SU-DHL-6 (cell line): ENCODE measurements at regions not wholly inside any gene's neighbourhood (a gene's known extent, or its start where the extent isn't known, plus 50 kb on each side); places are given as distances from the start of the nearest gene placed in this dataset.

Experiments
- H2AFZ ChIP-seq: fragments of 200-600 bp; sonication (generic); 2 replicates; pipeline ENCODE4 v1.6.1; 2014; ENCODE audit warnings: low read depth, mild to moderate bottlenecking, moderate library complexity, mixed read lengths, antibody characterized with exemption, low read length; ENCODE audit not compliant: severe bottlenecking
- H3F3A ChIP-seq: fragments of 200-600 bp; shearing (Covaris generic); 2 replicates; pipeline ENCODE4 v1.6.0; 2016; ENCODE audit warnings: antibody characterized with exemption, mild to moderate bottlenecking; ENCODE audit not compliant: insufficient read depth
- H3K27ac ChIP-seq: fragments of 200-600 bp; sonication (generic); 2 replicates; pipeline ENCODE4 v1.5.1; 2016; ENCODE audit warnings: low read depth, mild to moderate bottlenecking, low read length, moderate library complexity, mixed read lengths
- H3K27me3 ChIP-seq: fragments of 200-600 bp; sonication (generic), shearing (Covaris generic); 2 replicates; pipeline ENCODE4 v1.6.0; 2014; ENCODE audit warnings: mild to moderate bottlenecking, low read length
- H3K36me3 ChIP-seq: fragments of 200-600 bp; sonication (generic); 2 replicates; pipeline ENCODE4 v1.6.1; 2014; ENCODE audit warnings: mild to moderate bottlenecking, low read length, mixed read lengths
- H3K4me2 ChIP-seq: fragments of 300-600, 200-600 bp; shearing (Covaris generic), sonication (generic); 2 replicates; pipeline ENCODE4 v1.6.0; 2014; ENCODE audit warnings: low read length, low read depth, mild to moderate bottlenecking; ENCODE audit not compliant: poor library complexity, severe bottlenecking
- H3K4me3 ChIP-seq: fragments of 200-600 bp; sonication (generic); 2 replicates; pipeline ENCODE4 v1.5.1; 2014; ENCODE audit warnings: antibody characterized with exemption, low read length, mild to moderate bottlenecking, mixed read lengths; ENCODE audit not compliant: insufficient read depth, poor library complexity, severe bottlenecking
- H3K79me2 ChIP-seq: fragments of 200-600 bp; sonication (generic); 2 replicates; pipeline ENCODE4 v1.6.1; 2014; ENCODE audit warnings: mild to moderate bottlenecking, low read length, moderate library complexity; ENCODE audit not compliant: insufficient read depth
- H3K9ac ChIP-seq: fragments of 200-600 bp; sonication (generic); 2 replicates; pipeline ENCODE4 v1.7.0; 2014; ENCODE audit warnings: mild to moderate bottlenecking, low read length
- H3K9me2 ChIP-seq: fragments of 200-600 bp; sonication (generic); replicated peaks from 2 replicates; pipeline ENCODE4 v1.6.1; 2014; ENCODE audit warnings: low read length; ENCODE audit not compliant: insufficient read depth
- H3K9me3 ChIP-seq: fragments of 200-600 bp; sonication (generic); 2 replicates; pipeline ENCODE4 v1.6.1; 2014; ENCODE audit warnings: low read length, mixed read lengths; ENCODE audit not compliant: insufficient read depth
- H4K20me1 ChIP-seq: fragments of 200-600 bp; sonication (generic); 2 replicates; pipeline ENCODE4 v1.6.1; 2014; ENCODE audit warnings: low read depth, mild to moderate bottlenecking, antibody characterized with exemption, low read length, moderate library complexity, mixed read lengths
- EZH2phosphoT487 ChIP-seq: fragments of 200-600 bp; sonication (generic), shearing (Covaris generic); conservative IDR thresholded peaks from 2 replicates; pipeline ENCODE4 v1.6.1; 2018; ENCODE audit warnings: mild to moderate bottlenecking, antibody characterized with exemption, low read length, moderate library complexity, mixed read lengths
- TF ChIP-seq, protein P1 (sequence below): fragments of 200-600 bp; sonication (generic); IDR thresholded peaks from one replicate; pipeline ENCODE4 v1.5.1; 2017; ENCODE audit warnings: antibody characterized with exemption, mild to moderate bottlenecking, low read length, moderate library complexity; ENCODE audit not compliant: insufficient read depth, poor library complexity, severe bottlenecking

DNA sequence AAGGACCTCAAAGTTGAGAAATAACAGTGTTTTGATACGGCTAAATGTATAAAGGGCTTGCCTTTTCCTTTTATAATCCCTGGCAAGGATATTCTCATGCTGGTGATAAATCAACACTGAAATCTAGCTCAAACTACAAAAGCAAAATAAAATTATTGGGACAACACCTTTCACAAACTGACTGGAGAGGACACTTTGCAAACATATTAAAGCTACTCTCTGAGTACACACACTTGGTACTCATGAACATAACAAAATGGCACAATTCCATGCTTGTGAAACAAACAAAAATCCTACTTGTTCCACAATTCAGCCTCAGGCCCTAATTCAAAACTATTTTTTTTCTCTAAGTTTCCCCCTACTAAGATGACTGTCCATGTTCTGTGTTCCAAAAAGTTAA, 305.8 kb downstream of the ETAA1 start:
- Histone ChIP-seq H3K9ac (no peak overlapping the region), H2AFZ (no peak overlapping the region), H3K9me2 (0 out of 2 replicates have a peak, but pooled peaks cover 2% of the 10 kb centered on the region), H3K4me3 (no peak overlapping the region), H3K79me2 (no peaks in the 10 kb centered on the region), H3K4me2 (no peak overlapping the region), H3K27ac (no peak overlapping the region), H4K20me1 (no peaks in the 10 kb centered on the region), H3K9me3 (no peaks in the 10 kb centered on the region), H3F3A (no peaks in the 10 kb centered on the region), H3K27me3 (no peaks in the 10 kb centered on the region), H3K36me3 (no peaks in the 10 kb centered on the region)
- TF ChIP-seq, protein P1, sequence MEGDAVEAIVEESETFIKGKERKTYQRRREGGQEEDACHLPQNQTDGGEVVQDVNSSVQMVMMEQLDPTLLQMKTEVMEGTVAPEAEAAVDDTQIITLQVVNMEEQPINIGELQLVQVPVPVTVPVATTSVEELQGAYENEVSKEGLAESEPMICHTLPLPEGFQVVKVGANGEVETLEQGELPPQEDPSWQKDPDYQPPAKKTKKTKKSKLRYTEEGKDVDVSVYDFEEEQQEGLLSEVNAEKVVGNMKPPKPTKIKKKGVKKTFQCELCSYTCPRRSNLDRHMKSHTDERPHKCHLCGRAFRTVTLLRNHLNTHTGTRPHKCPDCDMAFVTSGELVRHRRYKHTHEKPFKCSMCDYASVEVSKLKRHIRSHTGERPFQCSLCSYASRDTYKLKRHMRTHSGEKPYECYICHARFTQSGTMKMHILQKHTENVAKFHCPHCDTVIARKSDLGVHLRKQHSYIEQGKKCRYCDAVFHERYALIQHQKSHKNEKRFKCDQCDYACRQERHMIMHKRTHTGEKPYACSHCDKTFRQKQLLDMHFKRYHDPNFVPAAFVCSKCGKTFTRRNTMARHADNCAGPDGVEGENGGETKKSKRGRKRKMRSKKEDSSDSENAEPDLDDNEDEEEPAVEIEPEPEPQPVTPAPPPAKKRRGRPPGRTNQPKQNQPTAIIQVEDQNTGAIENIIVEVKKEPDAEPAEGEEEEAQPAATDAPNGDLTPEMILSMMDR, result no peak
- no peak for TF ChIP-seq EZH2phosphoT487

DNA sequence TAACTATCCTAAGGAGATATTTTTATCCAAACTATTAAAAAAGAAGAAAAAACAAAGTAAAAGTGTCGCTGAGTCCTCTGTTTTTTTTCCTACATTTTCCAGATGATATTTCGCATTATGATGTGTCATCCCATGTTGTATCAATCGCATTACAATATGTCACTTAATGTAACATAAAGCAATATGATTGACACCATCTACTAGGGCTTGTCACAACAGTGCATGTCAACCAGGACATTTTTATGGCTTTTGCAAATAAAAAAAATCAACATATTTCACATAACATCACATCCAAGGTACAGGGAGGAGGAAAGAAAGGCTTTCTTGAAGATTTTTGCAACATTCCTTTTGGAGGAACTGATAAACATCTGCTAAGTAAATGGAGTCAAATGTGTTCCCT, 308.9 kb downstream of the ETAA1 start:
- no peaks in the 10 kb centered on the region for H4K20me1 ChIP-seq
- H3F3A ChIP-seq, result no peaks in the 10 kb centered on the region
- H3K27ac ChIP-seq, result no peak overlapping the region
- no peaks in the 10 kb centered on the region for H3K27me3 ChIP-seq
- H3K9me3 ChIP-seq, result no peaks in the 10 kb centered on the region
- no peak overlapping the region for H2AFZ ChIP-seq
- no peak overlapping the region for H3K4me3 ChIP-seq
- no peak overlapping the region for H3K4me2 ChIP-seq
- H3K36me3 ChIP-seq, result no peaks in the 10 kb centered on the region
- no peak overlapping the region for H3K9ac ChIP-seq
- no peaks in the 10 kb centered on the region for H3K9me2 ChIP-seq
- TF ChIP-seq, protein P1, result no peak
- TF ChIP-seq EZH2phosphoT487, result no peak
- no peaks in the 10 kb centered on the region for H3K79me2 ChIP-seq

DNA sequence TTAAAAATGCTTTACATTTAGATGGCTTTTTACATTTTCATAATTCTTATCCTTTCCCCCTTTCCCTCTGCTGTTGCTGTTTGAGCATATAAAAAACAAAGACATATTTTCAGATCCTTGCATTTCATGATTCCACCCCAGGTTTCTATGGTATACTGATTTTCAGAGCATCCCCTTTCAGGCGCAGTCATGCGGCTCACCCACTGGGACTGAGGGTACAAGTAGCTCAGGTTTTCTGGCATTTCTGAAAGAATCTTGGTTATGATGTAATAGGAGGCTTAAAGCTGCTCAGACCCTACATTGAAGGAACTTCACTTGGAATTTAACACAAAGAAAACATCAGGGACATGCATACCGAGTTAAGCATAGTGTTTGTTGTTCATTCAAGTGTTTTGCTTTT, 310.8 kb downstream of the ETAA1 start:
- Histone ChIP-seq H3K9me3 (no peaks in the 10 kb centered on the region), H3K27ac (no peak overlapping the region), H3K9ac (no peak overlapping the region), H4K20me1 (no peaks in the 10 kb centered on the region), H3F3A (no peaks in the 10 kb centered on the region), H3K4me3 (no peak overlapping the region), H3K9me2 (no peaks in the 10 kb centered on the region), H2AFZ (no peak overlapping the region), H3K27me3 (no peaks in the 10 kb centered on the region), H3K79me2 (no peaks in the 10 kb centered on the region), H3K4me2 (no peak overlapping the region), H3K36me3 (no peaks in the 10 kb centered on the region)
- no peak for TF ChIP-seq EZH2phosphoT487
- TF ChIP-seq, protein P1, result no peak

DNA sequence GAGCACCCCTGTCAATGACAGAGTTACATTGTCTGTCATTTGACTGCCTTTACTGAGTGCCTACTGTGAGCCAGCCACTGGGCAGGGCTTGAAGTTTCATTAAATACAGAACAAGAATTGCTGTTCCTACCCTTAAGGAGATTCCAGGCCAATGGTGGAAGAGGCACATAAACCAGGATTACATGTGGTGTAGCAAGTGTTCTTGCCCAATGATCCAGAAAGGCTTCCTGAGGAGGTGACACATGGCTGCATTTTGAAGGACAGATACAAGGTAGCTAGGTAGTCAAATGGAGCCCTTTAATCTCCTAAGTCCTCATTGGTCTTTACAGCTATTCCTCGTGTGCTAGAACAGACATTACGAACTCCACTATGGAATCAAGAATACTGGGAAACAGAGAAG, 312.7 kb downstream of the ETAA1 start:
- H3K27me3 ChIP-seq, result no peaks in the 10 kb centered on the region
- no peaks in the 10 kb centered on the region for H3K9me2 ChIP-seq
- no peak overlapping the region for H3K27ac ChIP-seq
- no peaks in the 10 kb centered on the region for H3K9me3 ChIP-seq
- no peak overlapping the region for H3K4me3 ChIP-seq
- no peak overlapping the region for H3K9ac ChIP-seq
- H3F3A ChIP-seq, result no peaks in the 10 kb centered on the region
- no peaks in the 10 kb centered on the region for H3K36me3 ChIP-seq
- no peaks in the 10 kb centered on the region for H4K20me1 ChIP-seq
- no peak overlapping the region for H2AFZ ChIP-seq
- no peak overlapping the region for H3K4me2 ChIP-seq
- no peak for TF ChIP-seq EZH2phosphoT487
- TF ChIP-seq, protein P1, result no peak
- no peaks in the 10 kb centered on the region for H3K79me2 ChIP-seq
